ENCODE measurements at regions not wholly inside any gene's neighbourhood (a gene's known extent, or its start where the extent isn't known, plus 50 kb on each side); places are given as distances from the start of the nearest gene placed in this dataset.

DNA sequence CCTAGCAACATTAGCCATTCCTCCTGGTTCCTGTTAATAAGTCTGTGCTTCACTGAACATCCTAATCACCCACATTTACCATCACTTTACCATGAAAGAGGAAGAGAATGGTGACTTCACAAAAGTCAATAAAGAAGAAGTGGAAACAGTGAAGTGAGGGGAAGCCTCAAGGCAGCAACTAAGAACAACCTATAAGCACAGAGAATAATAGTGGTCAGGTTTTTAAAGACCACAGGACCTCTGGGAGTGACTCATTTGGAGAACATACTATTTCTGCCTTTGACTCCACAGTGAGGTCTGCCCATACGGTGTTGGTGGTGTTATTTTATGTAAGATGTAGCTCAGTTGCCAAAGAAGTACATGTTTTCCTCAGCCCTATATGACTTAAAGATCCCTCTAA lies 86.0 kb upstream of the TET2 start:
- TF ChIP-seq, protein P1, sequence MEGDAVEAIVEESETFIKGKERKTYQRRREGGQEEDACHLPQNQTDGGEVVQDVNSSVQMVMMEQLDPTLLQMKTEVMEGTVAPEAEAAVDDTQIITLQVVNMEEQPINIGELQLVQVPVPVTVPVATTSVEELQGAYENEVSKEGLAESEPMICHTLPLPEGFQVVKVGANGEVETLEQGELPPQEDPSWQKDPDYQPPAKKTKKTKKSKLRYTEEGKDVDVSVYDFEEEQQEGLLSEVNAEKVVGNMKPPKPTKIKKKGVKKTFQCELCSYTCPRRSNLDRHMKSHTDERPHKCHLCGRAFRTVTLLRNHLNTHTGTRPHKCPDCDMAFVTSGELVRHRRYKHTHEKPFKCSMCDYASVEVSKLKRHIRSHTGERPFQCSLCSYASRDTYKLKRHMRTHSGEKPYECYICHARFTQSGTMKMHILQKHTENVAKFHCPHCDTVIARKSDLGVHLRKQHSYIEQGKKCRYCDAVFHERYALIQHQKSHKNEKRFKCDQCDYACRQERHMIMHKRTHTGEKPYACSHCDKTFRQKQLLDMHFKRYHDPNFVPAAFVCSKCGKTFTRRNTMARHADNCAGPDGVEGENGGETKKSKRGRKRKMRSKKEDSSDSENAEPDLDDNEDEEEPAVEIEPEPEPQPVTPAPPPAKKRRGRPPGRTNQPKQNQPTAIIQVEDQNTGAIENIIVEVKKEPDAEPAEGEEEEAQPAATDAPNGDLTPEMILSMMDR (conservative IDR thresholded peaks at IDR 0.05; ENCODE audit: low read depth, low read length): no peak
- no peak for TF ChIP-seq EZH2 (IDR thresholded peaks at IDR 0.05; ENCODE audit: low read length, unreplicated experiment)

Measured in PC-3 (cell line).